ENCODE measurements at regions not wholly inside any gene's neighbourhood (a gene's known extent, or its start where the extent isn't known, plus 50 kb on each side); places are given as distances from the start of the nearest gene placed in this dataset.
"Not testable (repeated sequence)": the region's sequence is repeated elsewhere in the genome, so short reads cannot be mapped to it uniquely, and the experiment has no call there.

DNA sequence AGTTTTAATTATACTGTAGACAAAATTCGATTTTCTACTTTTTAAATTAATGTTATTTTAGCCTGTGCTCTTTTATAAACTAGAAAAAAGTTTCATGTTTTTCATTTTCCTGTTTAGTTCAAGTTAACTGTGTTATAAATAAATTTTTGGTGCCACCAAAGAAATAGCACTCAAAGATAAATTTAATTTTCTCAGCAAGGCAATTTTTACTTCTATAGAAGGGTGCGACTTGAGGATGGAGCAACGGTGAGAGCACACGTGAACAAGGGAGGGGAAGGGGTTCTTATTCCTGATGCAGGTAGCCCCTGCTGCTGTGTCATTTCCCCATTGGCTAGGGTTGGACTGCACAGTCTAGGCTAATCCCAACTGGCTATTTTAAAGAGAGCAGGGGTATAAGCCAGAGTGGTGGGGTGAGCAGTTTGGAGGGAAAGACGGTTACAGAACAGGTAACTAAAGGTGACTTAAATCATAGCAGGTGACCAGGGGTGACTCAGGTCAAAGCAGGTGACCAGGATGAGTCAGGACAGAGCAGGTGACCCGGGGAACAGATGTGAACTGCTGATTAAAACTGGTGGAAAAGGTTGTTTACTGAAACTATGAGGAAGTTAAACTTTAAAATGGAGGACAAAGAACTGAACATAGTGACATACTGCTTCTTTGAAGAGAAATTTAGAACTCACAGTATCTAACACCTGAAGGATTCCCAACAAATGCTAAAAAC is 104.6 kb upstream of the GPBP1 start:
- DNase-seq = no peak

DNA sequence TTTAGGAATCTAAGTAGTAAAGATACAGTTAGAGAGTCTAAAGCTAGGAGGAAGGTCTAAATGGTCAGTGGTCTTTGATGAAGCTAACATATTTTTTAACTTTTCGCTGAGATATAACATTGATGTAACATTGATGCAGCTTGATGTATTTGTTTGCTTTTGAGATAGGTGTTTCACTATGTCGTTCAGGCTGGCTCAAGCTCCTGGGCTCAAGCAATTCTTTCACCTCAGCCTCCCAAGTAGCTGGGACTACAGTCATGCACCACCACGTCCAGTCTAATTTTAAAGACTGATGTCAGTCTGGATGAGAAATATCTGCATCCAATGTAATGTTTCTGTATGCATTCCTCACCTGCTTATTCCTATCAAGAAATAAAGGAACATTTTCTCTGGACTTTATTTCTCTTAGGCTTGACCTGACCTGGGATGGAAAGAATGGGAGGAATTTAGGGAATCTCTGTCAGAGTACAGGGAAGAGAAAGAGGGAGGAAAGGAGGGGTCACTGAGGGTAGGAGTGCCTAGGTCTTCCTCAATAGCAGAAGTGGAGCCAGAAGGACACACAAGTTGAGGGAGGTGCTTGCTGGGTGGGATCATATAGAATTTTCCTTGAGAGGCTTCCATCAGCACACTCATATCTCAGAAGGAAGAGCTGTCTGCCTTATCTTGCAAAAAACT is 101.5 kb upstream of the GPBP1 start:
- no peak for DNase-seq

DNA sequence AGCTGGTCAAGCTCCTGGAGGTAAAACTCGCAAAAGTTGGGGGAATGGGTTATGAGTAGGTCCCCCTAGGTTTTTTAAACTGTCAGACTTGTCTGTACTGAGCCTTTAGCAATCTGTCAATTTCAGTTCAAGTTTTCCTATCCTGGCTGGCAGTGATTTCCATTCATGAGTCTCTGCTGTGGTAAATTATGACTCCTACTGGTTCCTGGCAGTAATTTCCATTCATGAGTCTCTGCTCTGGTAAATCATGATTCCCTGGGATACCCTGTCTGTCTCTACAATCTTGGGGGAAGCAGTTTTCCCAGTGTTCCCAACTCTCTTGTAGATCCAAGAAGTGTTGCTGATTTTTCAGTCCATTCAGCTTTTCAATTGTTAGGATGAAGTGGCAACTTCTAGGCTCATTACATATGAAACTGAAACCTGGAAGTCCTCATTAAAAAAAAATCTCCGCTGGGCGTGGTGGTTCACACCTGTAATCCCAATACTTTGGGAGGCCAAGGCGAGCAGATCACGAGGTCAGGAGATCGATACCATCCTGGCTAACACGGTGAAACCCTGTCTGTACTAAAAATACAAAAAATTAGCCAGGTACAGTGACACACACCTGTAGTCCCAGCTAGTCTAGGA is 91.3 kb upstream of the GPBP1 start:
- DNase-seq = peak in 1 of 3 donors; percentile 15

DNA sequence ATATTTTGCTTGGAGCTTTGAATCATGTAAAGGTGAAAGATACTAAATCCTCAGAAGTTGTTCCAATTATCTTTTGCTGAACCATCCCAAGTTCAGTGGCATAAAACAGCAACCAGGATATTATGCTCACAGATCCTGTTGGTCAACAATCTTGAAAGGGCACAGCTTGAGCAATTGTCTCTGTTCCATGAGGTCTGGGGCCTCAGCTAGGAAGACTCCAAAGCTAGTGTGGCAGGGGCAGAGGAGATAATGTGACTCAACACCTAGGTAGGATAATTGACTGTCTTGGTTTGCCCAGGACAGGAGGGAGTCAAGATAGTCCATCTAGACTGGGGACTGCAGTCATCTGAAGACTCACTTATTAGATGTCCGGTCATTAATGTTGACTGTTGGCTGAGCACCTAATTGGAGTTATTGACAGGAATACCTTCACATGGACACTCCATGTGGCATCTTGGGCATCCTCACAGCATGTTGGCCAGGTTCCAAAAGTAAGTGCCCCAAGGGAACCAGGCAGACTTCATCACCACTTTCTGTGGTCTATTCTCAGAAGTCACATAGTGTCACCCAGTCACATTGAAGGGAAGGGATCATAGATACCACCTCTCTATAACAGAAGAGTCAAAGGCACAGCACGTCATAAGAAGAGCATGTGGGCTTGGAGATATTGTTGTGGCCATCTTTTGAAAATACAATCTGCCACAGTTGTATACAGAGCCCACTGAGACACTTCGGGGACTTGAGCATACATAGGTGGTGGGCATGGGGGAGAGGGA is 88.4 kb upstream of the GPBP1 start:
- no peak for DNase-seq

DNA sequence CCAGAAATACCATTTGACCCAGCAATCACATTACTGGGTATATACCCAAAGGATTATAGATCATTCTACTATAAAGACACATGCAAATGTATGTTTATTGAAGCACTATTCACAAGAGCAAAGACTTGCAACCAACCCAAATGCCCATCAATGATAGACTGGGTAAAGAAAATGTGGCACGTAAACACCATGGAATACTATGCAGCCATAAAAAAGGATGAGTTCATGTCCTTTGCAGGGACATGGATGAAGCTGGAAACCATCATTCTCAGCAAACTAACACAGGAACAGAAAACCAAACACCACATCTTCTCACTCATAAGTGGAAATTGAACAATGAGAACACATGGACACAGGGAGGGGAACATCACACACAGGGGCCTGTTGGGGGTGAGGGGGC is 85.9 kb upstream of the GPBP1 start:
- DNase-seq = not testable (repeated sequence)

DNA sequence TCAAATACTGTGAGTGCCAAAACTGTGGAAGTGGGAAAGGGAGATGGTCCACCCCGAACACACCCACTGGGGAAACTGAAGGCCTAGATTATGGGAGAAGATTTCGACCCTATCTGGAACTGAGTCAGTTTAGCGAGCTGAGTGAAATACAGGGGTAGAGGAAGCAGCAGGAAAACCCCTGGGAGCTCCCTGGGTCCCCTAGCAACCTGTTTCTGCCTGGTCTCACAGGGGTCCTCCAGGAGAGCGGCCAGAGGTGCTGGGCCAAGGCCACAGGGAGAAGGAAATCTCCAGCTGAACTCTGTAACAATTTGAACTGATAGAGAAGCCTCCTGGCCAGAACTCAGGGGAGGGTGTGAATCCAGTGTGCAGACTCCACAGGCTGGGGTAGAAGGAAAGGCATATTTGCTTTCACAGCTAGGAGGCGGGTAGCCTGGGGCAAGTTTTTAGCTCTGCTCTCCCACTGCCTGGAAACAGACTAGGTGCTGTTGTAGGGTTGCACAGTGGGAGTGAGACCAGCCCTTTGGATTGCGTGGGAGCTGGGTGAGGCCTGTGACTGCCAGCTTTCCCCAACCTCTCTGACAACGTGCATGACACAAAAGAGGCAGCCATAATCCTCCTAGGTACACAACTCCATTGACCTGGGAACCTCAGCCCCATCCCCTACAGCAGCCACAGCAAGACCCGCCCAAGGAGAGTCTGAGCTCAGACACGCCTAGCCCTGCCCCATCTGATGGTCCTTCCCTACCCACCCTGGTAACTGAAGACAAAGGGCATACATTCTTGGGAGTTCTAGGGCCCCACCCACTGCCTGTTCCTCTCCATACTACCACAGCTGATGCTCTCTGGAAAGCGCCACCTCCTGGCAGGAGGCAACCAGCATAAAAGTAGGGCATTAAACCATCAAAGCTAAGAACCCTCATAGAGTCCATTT is 78.8 kb upstream of the GPBP1 start:
- DNase-seq = no peak

DNA sequence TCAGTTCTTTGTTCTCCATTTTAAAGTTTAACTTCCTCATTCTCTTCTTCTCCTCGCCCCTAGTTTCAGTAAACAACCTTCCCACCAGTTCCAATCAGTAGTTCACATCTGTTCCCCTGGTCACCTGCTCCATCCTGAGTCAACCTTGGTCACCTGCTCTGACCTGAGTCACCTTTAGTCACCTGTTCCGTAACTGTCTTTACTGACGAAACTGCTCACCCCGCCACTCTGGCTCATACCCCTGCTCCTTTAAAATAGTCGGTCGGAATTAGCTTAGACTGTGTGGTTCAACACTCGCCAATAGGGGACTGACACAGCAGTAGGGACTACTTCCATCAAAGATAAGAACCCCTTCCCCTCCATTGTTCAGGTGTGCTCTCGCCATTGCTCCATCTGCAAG is 76.3 kb upstream of the GPBP1 start:
- DNase-seq = no peak

DNA sequence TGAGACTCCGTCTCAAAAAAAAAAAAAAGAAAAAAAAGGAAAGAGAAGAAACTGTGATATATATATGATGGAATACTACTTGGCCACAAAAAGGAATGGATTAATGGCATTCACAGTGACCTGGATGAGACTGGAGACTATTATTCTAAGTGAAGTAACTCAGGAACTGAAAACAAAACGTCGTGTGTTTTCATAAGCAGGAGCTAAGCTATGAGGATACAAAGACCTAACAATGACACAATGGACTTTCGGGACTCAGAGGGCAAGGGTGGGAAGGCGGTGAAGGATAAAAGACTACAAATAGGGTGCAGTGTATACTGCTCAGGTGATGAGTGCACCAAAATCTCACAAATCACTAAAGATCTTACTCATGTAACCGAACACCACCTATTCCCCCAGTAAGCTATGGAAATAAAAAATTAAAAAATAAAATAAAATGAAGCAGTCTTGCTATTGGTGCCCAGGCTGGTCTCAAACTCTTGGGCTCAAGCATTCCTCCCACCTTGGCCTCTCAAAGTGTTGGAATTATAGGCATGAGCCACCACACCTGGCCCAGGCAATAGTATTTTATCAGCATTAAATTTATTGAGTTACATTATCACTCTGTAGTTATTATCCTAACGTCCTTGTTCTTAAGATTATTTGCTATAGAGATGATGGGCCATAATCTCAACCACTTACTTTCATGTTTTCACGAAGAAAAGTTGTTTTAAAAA is 71.5 kb upstream of the GPBP1 start:
- DNase-seq = no peak

DNA sequence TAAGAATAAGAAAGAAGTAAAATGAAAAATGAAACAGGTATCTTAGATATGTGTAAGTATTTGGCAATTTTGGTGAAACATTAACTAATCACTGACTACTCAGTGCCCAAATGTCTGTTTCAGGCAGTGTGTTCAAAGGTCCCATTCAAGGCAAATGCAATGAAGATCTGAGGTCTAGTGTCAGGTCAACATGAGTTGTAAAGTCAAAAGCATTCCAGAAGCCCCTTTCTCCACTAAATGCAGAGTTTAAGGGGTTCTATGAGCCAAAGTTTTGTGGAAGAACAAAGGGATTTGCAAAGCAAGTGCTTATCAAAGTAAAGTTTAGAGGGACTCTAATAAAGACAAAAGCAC is 71.0 kb upstream of the GPBP1 start:
- no peak for DNase-seq

DNA sequence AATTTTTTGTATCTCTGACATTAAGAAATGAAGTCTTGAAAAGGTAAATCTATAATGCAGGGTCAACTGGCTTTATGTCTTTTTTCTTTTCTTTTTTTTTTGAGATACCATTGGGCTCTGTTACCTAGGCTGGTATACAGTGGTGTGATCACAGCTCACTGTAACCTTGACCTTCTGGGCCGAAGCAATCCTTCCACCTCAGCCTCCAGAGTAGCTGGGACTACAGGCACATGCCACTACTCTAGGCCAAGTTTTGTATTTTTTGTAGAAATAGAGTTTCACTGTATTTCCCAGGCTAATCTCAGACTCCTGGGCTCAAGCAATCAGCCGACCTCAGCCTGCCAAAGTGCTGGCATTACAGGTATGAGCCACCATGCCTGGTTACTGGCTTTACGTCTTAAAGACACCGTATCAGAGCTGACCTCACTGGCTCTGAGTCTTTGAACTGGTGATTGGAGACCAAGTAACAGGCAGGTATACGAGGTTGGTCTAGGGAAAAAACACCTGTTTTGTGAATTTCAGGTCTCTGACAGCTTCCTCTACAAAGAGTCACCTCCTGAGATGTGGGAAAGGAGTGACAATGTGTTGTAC is 70.4 kb upstream of the GPBP1 start:
- no peak for DNase-seq

DNA sequence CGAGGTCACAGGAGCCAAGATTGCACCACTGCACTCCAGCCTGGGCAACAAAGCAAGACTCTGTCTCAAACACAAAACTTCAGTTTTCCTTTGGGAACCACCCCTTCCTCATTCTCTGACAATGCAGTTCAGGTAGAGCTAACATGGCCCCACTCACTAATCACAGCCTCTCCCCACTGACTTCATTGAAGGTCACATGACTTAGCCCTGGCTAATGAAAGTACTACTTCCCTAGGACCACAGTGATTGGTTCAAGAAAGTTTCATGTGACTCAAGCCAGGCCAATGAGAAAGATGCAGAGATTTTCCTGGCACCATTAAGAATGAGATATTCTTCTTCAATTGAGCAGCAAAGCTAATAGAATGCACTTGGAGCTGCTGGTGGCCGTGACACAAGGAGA is 67.2 kb upstream of the GPBP1 start:
- no peak for DNase-seq

DNA sequence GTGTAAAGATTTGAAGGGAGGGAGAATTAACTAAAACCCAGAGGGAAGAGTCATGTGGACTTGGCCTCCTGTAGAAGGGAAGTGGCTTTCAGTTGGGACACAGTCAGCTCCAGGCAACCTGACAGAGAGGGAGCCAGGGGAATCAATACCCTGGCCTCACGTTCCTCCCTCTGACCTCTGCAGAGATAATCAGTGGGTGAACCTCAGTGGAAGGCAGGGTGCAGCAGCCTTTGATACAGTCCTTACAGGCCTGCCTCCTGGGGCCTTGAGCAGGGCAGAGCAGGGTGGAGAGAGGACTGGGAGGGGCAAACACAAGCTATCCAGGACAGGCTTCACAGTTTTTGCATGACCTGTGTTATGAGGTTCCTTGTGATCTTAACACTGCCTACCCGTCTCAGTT is 61.9 kb upstream of the GPBP1 start:
- DNase-seq = no peak

DNA sequence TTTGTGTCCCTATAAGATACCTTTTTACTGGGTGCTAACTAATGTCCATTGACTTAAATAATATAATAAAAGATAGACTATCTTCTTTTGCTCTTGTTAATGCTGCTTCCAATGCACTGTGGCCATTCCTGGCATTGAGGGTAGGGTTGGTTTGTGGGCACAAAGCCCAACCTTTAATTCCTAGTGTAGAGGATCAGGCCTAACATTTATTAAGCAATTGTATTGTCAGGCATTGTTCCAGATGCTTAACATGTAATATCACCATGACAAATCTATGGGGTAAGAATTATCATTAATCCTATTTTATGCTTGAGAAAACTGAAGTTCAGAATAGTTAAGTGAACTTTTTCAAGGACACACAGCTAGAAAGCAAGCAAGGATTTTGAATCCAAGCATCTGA is 60.4 kb upstream of the GPBP1 start:
- DNase-seq = no peak

DNA sequence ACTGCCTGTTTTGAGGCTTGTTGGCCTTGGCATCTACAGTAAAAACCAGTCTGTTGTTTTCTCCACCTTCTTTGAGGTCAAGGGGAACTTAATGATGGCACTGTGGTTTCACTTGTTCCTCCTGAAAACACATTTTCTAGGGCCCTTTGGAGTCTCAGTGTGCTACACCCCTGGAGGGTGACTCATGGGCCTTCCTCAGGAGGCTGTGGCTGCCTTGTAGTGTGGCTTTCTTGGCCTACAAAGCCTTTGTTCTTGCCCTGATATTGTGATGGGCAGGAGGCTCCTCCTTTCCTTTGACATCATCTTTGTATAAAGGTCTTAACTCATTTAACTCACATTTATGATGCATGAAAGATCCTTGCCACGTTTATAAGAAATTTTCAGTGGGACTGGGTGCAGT is 56.3 kb upstream of the GPBP1 start:
- no peak for DNase-seq

DNA sequence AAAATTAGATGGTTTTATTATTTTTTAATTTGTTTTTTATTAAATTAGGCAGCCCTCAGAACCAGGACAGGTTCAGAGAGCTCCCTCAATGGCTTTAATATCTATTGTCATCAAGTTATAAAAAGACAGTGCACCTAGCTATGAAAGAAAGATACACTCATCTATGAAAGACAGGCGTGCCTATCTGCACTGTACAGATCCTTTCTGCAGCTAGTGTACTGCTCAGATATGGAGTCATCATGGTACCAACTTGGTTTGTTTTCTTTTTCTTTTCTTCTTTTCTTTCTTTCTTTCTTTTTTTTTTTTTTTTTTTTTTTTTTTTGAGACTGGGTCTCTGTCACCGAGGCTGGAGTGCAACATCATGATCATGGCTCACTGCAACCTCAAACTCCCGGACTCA is 54.8 kb upstream of the GPBP1 start:
- no peak for DNase-seq

DNA sequence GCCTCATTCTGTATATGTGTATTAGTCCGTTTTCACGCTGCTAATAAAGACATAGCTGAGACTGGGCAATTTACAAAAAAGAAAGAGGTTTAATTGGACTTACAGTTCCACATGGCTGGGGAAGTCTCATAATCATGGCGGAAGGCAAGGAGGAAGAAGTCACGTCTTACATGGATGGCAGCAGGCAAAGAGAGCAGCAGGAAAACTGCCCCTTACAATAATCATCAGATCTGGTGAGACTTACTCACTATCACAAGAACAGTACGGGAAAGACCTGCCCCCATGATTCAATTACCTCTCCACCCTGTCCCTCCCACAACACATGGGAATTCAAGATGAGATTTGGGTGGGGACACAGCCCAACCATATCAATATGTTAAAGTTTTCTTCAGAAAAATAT is 49.8 kb upstream of the GPBP1 start:
- DNase-seq = no peak
